NCI-H128 (cell line): ENCODE measurements at regions not wholly inside any gene's neighbourhood (a gene's known extent, or its start where the extent isn't known, plus 50 kb on each side); places are given as distances from the start of the nearest gene placed in this dataset.

Source experiments
- DNase-seq: peaks from one replicate; lab custom pipeline; 2025; ENCODE audit not compliant: unreplicated experiment; lab: John Stamatoyannopoulos, UW

DNA sequence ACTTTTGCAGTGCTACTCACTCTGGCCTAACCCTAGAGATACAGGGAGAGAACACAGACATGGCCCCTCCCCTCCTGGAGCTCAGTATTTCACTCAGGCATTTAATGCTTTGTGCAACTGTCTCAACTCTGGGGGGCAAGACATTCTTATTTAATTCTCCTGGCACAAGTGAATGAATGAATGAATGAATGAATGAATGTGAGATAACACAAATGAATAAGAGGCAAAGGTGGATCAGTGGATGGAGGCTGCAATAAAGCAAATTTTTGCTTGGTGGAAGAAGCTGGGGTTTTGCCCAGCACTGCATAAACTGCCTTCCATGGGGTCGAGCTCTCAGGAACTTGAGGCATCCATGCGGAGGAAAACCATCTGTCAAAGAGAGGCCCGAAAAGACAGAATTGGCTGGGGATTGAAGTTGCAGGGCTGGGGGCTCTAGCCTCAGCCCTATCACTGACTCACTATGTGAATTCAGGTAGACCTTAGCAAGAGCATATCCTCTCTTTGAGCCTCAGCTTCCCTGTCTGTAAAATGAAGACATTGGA, 441.4 kb upstream of the ZMIZ1 start:
- no peak for DNase-seq

DNA sequence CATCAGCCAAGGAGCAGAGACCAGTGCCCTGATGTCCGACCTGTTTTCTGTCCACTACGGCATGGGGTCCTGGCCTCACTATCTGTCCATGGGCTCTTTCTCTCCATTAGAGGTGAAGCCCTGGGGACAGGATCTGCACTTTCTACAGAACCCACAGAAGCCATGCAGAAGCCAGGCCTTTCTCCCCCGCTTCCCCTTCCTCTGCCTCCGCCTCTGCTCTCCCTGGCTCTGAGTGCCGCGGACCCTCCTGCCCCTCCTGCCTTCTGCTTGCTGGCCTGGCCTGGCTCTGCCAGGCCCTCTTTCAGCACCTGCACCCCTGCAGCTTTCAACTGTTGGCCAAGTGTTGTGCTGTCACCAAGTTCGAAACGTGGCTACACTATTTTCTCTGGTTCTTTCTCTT, 439.8 kb upstream of the ZMIZ1 start:
- no peak for DNase-seq

DNA sequence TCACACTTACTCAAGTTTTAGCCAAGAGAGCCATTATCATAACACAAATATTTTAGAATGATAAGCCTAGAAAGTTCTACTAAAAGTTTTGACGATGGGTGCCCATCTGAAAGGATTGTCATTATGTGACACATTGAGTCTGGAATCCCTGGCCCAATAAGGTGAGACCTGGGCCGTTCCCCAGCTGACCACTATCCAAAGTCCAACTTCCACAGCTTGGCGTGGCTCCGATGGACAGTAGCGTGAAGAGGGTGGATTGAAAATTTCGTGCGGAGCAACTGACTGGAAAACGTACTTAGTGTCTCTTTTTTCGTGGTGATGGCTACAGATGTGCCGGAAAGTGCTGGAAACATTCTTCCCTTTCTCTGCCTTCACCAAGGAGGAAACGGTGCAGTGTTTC, 439.0 kb upstream of the ZMIZ1 start:
- no peak for DNase-seq

DNA sequence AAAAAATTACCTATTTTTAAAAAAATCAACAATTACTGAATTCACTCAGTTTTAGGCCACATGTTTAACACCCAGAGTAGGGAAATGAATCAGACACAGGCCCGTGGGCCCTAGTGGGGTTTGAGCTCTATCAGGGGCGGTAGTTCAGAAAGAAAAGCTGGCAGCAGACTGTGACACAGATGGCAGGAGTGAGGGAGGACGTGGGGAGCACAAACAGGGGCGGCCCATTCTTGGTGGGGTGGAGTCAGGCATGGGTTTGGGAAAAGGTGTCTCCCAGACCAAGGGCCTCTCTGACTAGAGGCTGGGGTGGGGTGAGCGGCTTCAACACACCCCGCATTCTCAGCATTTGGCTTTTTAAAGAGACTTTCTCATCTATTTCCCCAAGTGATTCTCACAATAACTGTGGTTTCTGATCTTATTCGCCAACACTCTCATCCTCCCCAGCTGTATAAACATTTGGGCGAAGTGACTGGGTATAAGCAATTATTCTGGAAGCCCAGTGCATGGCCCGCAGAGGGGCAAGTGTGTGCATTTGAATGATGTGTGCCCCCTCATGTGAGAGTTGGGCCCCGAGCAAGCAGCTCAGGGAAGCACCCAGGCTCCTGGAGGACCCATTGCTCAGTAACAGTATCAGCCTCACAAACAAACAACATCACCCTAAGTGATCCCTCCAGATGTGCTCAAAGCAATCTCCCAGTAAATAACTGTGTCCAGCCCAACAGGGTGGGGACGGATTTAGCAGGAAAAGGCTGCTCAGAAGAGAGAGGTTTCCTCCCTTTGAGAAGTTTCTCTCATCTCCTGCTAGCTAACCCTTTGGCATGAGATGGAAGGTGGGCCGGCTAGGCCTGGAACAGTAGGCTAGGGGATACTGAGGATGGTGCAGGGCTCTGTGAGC, 437.6 kb upstream of the ZMIZ1 start:
- no peak for DNase-seq

DNA sequence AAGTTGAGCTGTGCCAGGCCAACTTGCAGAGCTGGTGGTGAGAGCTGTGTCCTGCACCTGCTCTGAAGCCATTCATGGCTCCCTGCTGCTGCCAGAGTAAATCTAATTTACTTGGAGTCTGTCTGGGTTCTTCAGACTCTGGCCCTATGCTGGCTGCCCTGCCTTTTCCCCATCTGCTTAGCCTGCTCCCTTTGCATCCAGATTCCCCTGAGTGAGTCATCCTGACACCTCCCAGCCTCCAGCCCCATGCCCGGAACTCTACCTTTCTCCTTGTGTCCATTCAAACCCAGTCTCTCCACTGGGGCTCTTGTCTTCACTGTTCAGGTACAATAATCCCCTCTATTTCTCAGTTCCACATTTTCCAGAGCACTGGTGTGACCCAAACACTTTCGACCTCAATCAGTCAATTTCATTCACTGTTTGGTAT, 434.4 kb upstream of the ZMIZ1 start:
- DNase-seq: no peak

DNA sequence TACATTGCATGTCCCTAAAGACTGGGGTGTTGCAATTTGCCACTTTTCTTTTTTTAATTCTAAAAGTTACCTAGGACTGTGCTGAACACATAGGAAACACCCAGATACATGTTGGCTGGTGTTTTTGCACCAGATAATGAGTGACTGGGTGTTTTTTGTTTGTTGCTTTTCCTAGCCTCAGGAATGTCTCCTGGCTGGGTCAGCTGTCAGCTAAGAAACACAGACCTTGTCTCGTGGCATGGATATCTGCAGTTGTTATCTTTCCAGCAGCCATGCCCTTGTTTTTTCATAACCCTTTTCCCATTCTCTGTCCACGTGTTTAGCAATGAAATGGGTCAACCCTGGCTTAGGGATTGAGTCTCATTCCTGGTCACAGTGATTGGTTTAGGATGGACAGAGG, 433.9 kb upstream of the ZMIZ1 start:
- DNase-seq: no peak

DNA sequence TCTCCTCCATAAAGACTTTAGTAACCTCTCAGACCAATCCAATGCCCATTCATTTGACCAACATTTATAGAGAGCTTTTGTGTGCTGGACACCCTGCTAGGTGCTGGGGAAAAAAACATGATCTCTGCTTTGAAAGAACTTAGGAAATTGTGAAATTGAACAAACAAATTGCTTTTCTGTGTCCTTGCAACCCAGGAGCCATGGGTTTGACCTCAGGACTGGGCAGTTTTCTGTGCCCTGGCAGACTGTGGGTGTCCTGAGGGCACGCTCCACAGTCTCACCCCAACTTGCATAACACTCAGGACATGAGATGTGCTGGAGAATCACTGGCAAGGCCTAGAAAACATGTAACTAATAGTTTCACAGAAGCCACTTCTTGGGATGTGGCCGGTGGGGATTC, 429.1 kb upstream of the ZMIZ1 start:
- no peak for DNase-seq

DNA sequence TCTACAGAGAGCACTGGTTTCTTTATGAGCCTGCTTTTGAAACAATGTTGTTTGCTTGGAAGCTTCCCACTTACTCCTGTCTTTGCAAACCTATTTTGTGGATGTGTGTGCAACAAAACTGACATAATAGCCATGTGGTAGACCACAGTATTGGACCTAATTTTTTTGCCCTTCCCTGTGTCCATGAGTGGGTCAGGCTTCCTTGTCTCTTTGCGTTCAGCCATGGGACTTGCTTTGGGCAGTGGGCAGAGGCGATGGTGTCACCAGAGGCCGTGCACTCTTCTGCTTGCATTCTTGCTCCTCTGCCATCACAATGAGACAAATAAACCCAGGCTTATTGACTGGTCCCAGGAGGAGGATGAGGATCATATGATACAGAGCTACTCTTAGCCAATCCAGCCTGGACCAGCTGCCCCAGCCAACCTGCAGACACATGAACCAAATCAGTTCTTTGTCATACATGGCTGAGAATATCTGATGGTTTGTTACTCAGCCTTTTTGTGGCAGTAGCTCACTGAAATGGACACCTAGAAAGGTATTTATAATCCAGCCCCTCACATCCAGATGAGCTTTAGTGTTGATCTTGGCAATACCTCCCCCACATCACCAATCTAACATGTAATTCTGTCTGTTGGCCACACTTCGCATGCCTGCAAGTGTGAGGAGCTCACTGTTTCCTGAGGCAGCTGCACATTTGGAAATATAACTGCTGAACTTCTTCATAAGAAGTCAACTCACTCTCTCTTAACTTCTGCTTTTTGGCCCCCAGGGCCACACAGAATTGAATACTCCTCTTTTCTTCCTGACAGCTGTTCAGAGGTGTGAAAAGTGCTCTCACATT, 427.8 kb upstream of the ZMIZ1 start:
- no peak for DNase-seq

DNA sequence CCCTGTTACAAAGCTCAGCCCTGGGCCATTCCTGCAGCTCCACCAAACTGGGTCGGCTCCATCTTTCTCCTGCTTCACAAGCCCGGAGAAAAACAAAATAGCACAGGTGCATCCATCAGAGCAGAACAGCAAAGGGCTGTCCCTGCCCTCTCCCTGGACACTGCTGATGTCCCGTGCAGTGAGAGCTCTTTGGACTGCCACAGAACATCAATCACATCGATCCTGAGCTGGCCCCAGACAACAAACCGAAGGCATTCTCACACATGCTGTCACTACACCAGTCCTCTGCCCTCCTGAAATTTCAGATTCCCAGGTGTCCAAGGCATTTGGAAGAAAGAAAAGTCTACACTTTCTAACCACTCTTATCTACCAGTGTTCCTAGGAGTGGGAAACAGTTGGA, 427.1 kb upstream of the ZMIZ1 start:
- DNase-seq: no peak

DNA sequence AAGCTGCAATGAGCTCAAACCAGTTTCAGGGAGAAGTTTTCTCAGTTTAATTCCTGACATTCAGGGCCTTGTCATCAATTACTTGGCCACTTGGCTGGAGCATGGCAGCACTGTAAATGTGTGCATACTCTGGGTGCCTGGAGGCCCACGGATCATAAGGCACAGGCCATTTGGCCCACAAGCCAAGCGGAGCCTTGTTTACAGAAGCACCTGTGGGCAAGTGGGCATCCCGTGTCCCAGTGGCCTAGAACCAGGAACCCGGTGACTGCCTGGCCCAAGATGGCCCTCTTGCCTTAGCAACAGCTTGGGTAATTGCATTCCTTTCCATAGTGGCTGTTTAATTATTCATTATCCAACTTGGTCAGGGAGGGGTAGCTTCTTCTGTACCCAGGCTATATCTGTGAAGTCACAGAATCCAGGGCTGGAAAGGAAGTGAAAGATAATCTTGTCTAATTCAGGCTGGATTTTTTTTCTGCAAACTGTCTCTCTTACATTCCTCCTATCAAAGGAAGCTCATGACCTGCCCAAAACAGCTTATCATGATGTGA, 426.4 kb upstream of the ZMIZ1 start:
- DNase-seq: no peak

DNA sequence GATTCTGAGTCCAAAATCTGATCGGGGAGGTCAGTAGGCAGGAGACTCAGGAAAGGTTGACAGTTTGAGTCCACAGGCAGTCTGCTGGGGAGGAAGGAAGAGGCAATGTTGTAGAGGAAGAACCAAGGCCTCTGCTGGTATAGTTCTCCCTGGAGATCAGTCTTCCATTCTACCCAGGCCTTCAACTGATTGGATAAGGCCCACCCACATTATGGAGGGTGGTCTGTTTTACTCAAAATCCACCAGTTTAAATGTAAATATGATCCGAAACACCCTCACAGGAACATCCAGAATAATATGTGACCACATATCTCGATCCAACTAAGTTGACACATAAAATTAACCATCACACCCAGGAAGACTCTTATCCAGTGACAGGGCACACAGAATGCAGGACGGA, 425.3 kb upstream of the ZMIZ1 start:
- no peak for DNase-seq

DNA sequence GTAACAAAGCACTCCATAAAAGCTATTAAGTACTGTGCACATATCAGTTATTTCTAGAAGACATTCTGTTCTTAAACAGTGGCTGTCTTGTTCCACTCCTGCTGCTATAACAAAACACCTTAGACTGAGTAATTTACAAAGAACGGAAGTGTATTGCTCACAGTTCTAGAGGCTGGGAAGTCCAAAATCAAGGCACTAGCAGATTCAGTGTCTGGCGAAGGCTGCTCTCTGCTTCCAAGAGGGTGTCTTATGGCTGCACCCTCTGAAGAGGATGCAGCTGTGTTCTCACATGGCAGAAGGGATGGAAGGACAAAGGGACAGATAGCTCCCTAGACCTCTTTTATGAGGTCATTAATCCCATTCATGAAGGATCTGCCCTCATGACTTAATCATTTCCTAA, 424.2 kb upstream of the ZMIZ1 start:
- DNase-seq: no peak

DNA sequence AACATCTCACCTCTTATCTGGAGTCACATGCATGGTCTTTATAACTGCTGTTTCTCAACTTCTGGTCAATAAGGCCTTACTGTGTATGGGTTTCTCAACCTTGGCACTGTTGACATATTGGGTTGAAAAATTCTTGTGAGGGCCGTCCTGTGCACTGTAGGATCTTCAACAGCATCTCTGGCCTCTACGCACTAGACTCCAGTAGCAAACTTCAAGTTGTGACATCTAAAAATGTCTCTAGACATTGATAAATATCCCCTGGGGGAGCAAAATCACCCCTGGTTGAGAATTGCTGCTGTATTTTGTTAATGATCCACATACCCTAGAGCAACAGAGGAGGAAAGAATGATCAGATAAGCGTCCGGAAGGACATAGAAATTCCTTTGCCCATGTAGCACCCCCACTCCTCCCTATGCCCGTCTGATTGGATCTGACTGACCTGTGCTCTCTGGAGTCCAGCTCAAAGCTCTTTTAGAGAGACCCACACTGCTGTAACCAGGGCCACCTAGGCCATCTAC, 423.5 kb upstream of the ZMIZ1 start:
- no peak for DNase-seq

DNA sequence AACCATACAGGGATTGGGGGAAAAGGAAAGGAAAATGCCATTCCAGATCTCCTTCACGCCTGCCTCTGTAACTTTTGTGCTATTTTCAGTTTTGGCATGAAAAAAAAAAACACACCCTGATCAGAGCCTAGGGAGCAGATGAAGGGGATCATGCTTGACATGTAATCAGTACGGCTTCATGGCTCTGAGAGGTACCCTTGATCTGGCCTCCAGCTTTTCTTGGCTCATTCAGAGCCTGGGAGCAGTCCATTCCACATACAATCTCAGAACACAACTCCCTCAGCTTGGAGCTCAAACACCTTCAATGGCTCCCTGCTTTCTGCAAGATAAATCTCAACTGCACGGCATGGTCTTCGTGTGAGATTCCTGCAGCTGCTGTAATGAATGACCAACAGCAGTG, 422.8 kb upstream of the ZMIZ1 start:
- no peak for DNase-seq

DNA sequence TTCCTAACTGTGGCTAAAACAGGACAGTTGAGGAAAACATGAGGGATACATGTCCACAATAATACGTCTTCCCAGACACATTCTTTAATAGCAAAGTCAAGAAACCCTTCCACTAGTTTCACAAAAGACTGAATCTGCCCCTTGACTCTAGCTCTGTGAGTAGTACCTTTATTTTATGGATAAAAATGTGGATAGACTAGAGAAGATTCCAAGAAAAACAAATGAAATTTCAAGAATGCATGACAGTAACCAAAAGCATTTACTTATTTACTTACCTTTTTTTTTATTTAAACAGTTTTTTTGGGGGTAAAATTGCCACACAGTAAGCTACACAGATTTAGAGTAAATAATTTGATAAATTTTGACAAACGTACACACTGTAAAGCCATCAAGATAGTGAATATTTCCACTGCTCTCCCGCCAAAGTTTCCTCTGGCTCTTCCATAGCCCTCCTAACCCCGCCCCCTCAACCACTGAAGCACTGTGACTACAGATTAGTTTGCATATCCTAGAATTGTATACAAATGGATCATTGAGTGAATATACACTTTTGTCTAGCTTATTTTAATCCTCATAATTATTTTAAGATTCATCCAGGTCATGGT, 420.4 kb upstream of the ZMIZ1 start:
- no peak for DNase-seq

DNA sequence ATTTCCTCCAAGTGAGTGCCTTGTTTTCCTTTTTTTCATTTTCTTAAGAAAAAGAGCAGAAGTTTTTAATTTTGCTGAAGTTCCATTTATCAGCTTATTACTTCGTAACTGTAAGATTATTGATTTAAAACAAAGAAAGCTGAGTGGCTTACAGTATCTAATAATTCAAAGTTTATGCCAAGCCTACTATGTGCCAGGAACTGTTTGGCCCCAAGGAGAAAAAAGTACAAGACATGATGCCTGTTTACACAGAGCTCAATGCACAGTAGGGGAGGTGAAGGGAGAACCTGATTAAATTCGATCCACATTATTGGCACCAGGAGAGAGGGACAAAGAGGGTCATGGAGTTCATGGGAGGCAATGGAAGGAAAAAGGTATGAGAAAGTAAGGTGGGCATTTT, 419.3 kb upstream of the ZMIZ1 start:
- DNase-seq: no peak

DNA sequence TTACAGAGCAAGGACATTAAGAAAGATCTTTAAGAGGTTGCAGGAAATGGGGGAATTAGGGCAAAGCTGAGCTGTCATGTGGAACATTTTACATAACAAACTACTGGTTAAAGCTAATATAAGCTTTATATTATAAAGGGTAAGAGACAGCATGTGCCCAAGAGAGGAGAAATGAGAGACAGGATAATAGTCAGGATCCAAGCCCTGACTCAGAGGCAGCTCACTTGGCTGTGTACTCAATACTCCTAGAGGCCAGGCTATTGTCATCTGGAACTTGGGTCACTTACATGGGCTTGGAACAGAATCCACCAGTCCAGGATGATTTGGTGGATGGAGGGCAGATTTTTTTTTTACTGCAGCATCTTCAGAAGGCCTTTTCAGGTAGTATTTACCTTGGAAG, 418.6 kb upstream of the ZMIZ1 start:
- no peak for DNase-seq

DNA sequence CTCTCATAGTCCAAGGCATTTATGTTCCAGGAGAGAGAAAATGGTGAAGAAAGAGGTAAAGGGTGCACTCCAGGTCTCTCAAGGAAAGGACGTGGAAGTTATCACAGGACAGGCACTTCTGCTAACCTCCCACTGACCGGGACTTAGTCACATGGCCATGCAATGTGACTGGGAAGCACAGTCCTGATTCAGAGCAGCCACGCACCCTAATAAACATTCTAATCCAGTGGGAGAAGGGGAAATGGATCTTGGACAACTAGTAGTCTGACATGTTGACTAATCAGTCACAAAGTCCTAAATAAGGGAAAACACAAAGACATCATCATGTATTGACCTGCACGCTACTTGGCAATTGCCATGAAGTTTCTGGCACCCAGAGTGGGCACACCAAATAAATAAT, 417.5 kb upstream of the ZMIZ1 start:
- DNase-seq: no peak

DNA sequence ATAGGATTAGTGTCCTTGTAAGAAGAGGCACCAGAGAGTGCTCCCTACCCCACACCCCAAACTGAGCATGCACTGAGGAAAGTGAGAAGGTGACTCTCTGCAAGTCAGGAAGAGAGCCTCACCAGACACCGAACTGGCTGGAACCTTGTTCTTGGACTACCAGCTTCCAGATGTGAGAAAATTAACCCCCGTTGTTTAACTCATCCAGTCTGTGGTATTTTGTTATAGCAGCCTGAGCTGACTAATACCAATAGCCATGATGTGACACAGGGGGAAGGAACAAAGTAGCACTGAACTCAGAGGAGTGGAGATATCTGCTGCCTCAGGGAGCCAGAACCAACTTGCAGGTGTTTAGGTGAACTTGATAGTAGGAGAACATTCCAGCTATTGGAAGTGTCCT, 415.2 kb upstream of the ZMIZ1 start:
- no peak for DNase-seq

DNA sequence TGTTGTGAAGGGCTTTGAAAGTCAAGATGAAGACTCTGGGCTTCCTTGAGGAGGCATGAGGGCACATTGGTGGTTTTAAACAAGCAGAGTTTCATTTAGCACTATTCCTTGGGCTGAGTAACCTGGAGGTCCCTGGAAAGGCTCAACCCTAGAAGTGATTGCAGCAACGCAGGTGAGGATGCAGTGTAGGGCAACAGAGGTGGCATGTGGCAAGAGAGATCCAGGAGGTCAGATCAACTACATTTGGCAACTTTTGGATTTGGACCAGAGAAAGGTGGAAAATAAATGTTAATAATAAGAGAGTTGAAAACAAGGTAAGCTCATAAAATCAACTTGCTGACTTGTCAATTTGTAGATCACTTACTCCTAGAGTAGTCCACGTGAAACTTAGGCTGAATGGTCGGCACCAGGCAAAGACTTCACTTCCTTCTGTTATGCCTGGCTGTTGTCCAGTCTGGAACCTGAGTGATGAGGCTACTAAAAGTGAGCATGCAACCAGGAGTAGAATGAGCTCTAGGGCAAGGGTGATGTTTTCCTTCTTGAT, 414.6 kb upstream of the ZMIZ1 start:
- DNase-seq: no peak

DNA sequence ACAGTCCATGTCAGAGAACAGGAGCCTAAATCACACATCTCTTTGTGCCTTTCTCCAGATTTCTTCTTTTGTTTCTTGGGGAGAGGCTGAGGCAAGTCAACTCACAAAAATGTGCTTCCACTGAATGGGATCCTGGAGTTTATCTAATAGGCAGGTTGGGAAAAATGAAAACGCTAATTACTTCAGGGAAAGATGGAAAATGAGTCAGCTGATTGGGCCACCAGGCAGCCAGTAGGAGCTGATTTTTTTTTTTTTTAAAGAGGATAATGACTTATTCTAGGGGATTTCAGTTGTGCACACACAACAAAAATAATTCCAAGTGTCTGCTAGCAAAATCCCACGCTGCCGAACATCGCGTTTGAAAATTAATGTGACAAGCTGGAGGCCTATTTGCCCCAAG, 412.8 kb upstream of the ZMIZ1 start:
- DNase-seq: no peak
